Kidney (tissue), 13 donors: ENCODE measurements at regions not wholly inside any gene's neighbourhood (a gene's known extent, or its start where the extent isn't known, plus 50 kb on each side); places are given as distances from the start of the nearest gene placed in this dataset.

Experiments
- DNase-seq, 5 donors: peaks; one replicate each; pipeline ENCODE4 v3.0.0-alpha.2; 2013 to 2020
- FAIRE-seq: peaks from 2 replicates; lab custom pipeline; 2012; peaks lifted over from hg19 to GRCh38; lab: Jason Lieb, UNC
- H3K27ac ChIP-seq, 2 donors: one replicate each; pipeline ENCODE4 v1.7.0; 2013; ENCODE audit warnings: low read depth in 2 of 2, low read length in 2 of 2, inconsistent platforms in 1 of 2
- H3K27me3 ChIP-seq: one replicate; pipeline ENCODE4 v1.7.1; 2013; ENCODE audit warnings: low read length, inconsistent platforms; ENCODE audit not compliant: control insufficient read depth, insufficient read depth
- H3K36me3 ChIP-seq, 3 donors: one replicate each; pipeline versions ENCODE4 v1.7.0 to v1.7.1; 2013; ENCODE audit warnings: low read length in 3 of 3, control low read depth in 1 of 3, inconsistent platforms in 1 of 3; ENCODE audit not compliant: insufficient read depth in 3 of 3, control insufficient read depth in 2 of 3
- H3K4me1 ChIP-seq, 3 donors: one replicate each; pipeline versions ENCODE4 v1.7.0 to v1.7.1; 2013; ENCODE audit warnings: low read length in 3 of 3, inconsistent platforms in 1 of 3, low read depth in 1 of 3; ENCODE audit not compliant: control insufficient read depth in 2 of 3, insufficient read depth in 2 of 3
- H3K4me3 ChIP-seq, 3 donors: one replicate each; pipeline versions ENCODE4 v1.7.0 to v1.8.1; 2013; ENCODE audit warnings: low read length in 3 of 3, control low read depth in 1 of 3, inconsistent platforms in 1 of 3
- H3K9ac ChIP-seq, 3 donors: one replicate each; pipeline versions ENCODE4 v1.7.0 to v1.7.1; 2013; ENCODE audit warnings: low read length in 3 of 3, control low read depth in 1 of 3, inconsistent platforms in 1 of 3
- H3K9me3 ChIP-seq, 3 donors: one replicate each; pipeline versions ENCODE4 v1.7.0 to v1.7.1; 2013; ENCODE audit warnings: low read length in 3 of 3, control low read depth in 1 of 3, inconsistent platforms in 1 of 3; ENCODE audit not compliant: control insufficient read depth in 2 of 3, insufficient read depth in 1 of 3
- CTCF ChIP-seq: IDR thresholded peaks from 3 replicates; pipeline ENCODE4 v1.5.1; 2012; ENCODE audit warnings: mild to moderate bottlenecking, moderate library complexity, borderline replicate concordance; ENCODE audit not compliant: insufficient read depth; ENCODE audit errors: extremely low read depth
- intact Hi-C: fragments of 100-400 bp; cut with DNase I; formaldehyde crosslinking; loops from one replicate; pipeline ENCODE4 v1.11.1; 2022
- donor health status: control.
- donor health status: control.
- donor health status: control.
- donor health status: control.
- donor health status: control.
- donor health status: DM: yes; HTN: yes; CAD: no.
- donor health status: Normal renal cell carcinoma (clear cell type).

- intact Hi-C loops, result no loop called here
- no peak for TF ChIP-seq CTCF
- Histone ChIP-seq H3K36me3 (no peaks in the 10 kb centered on the region), H3K4me3 (no peak overlapping the region), H3K27me3 (no peaks in the 10 kb centered on the region), H3K27ac (no peak overlapping the region), H3K9ac (no peak overlapping the region), H3K9me3 (no peaks in the 10 kb centered on the region), H3K4me1 (no peaks in the 10 kb centered on the region)
- FAIRE-seq, result no peak
- DNase-seq, result no peak
These were observed 128.6 kb upstream of the PWP1 start for GRCh38 chr12:107557026-107557425.

GRCh38 chr12:107557589-107558100, 128.0 kb upstream of the PWP1 start:
- no peak for TF ChIP-seq CTCF
- Histone ChIP-seq H3K9me3 (no peaks in the 10 kb centered on the region), H3K27me3 (no peaks in the 10 kb centered on the region), H3K9ac (no peak overlapping the region), H3K36me3 (no peaks in the 10 kb centered on the region), H3K4me3 (no peak overlapping the region), H3K4me1 (no peaks in the 10 kb centered on the region), H3K27ac (no peak overlapping the region)
- DNase-seq, result no peak
- intact Hi-C loops, result no loop called here
- FAIRE-seq, result no peak

- intact Hi-C loops, result no loop called here
- DNase-seq, result no peak
- no peak overlapping the region for H3K4me3 ChIP-seq
- H3K9ac ChIP-seq, result no peak overlapping the region
- H3K27me3 ChIP-seq, result no peaks in the 10 kb centered on the region
- H3K4me1 ChIP-seq, result no peaks in the 10 kb centered on the region
- no peak for TF ChIP-seq CTCF
- no peak overlapping the region for H3K27ac ChIP-seq
- FAIRE-seq, result no peak
- H3K9me3 ChIP-seq, result no peaks in the 10 kb centered on the region
- H3K36me3 ChIP-seq, result no peaks in the 10 kb centered on the region
These were observed 127.3 kb upstream of the PWP1 start for GRCh38 chr12:107558141-107558815.
